Spleen (tissue), 11 donors: ENCODE measurements at regions not wholly inside any gene's neighbourhood (a gene's known extent, or its start where the extent isn't known, plus 50 kb on each side); places are given as distances from the start of the nearest gene placed in this dataset.

Source experiments
- DNase-seq: peaks from one replicate; pipeline ENCODE4 v3.0.0-alpha.2; 2020
- H3K27ac ChIP-seq, 8 donors: fragments of 200-600 bp; sonication (generic) in 7 of 8; 1 replicate in 4 of 8; 2 replicates in 4 of 8; pipeline versions ENCODE4 v1.5.0 to v1.8.0; 2016 to 2021; ENCODE audit warnings: inconsistent platforms in 4 of 8, mild to moderate bottlenecking in 4 of 8, moderate library complexity in 1 of 8
- H3K27me3 ChIP-seq, 7 donors: fragments of 200-600 bp; sonication (generic) in 6 of 7; replicated peaks in 1 of 7; 1 replicate in 4 of 7; 2 replicates in 3 of 7; pipeline versions ENCODE4 v1.5.0 to v1.8.0; 2016 to 2021; ENCODE audit warnings: inconsistent platforms in 3 of 7, mild to moderate bottlenecking in 1 of 7
- H3K36me3 ChIP-seq, 6 donors: fragments of 200-600 bp; sonication (generic) in 5 of 6; 1 replicate in 4 of 6; 2 replicates in 2 of 6; pipeline versions ENCODE4 v1.5.0 to v1.8.0; 2016 to 2021; ENCODE audit warnings: inconsistent platforms in 2 of 6
- H3K4me1 ChIP-seq, 6 donors: fragments of 200-600 bp; sonication (generic) in 5 of 6; 1 replicate in 3 of 6; 2 replicates in 3 of 6; pipeline versions ENCODE4 v1.5.0 to v1.8.0; 2016 to 2021; ENCODE audit warnings: inconsistent platforms in 3 of 6
- H3K4me3 ChIP-seq, 8 donors: fragments of 200-600 bp; sonication (generic) in 7 of 8; 1 replicate in 4 of 8; 2 replicates in 4 of 8; pipeline versions ENCODE4 v1.5.0 to v1.8.0; 2016 to 2021; ENCODE audit warnings: inconsistent platforms in 4 of 8, mild to moderate bottlenecking in 4 of 8, moderate library complexity in 2 of 8
- H3K9me3 ChIP-seq, 8 donors: fragments of 200-600 bp; sonication (generic) in 7 of 8; 1 replicate in 4 of 8; 2 replicates in 4 of 8; pipeline versions ENCODE4 v1.5.0 to v1.8.0; 2016 to 2021; ENCODE audit warnings: inconsistent platforms in 4 of 8
- POLR2A ChIP-seq, 3 donors: fragments of 450-650 bp; IDR thresholded peaks; one replicate each; pipeline ENCODE4 v1.5.1; 2017; ENCODE audit warnings: antibody characterized with exemption in 3 of 3, mild to moderate bottlenecking in 1 of 3
- POLR2AphosphoS5 ChIP-seq, 3 donors: sonication (generic); formaldehyde crosslinking; IDR thresholded peaks; one replicate each; pipeline ENCODE4 v1.5.1; 2017; ENCODE audit warnings: antibody characterized with exemption in 3 of 3
- WGBS, 5 donors: extraction: QIAGEN DNeasy Blood & Tissue Kit in 3 of 5; methylation state at CpG; one replicate each; pipeline versions ENCODE4 v1.1.5 to v1.1.7; 2013 to 2018; 5-methylcytosine and 5-hydroxymethylcytosine counted together
- intact Hi-C: fragments of 100-400 bp; cut with DNase I; formaldehyde crosslinking; loops from one replicate; pipeline ENCODE4 v1.15.0; 2023; ENCODE audit warnings: low total_unique reads
- TF ChIP-seq, protein P1 (sequence below), 11 experiments: fragments of 200-600 bp in 7 of 11; fragments of 450-650 bp in 4 of 11; sonication (generic) in 4 of 11; IDR thresholded peaks in 8 of 11; conservative IDR thresholded peaks in 3 of 11; 1 replicate in 7 of 11; 2 replicates in 4 of 11; pipeline versions ENCODE4 v1.4.0 to v1.8.0; 2016 to 2021; ENCODE audit warnings: antibody characterized with exemption in 11 of 11, inconsistent platforms in 4 of 11, mild to moderate bottlenecking in 1 of 11
- donor health status: healthy with polysubstance abuse.
- donor health status: DM: no; HTN: no; CAD: no; lungs with moderate emphysema.
- donor health status: DM: no; HTN: no; CAD: no.
- donor health status: Bipolar disorder and iron deficiency.
- donor health status: healthy.
- donor health status: DM: no; HTN: no; CAD: no.
- donor health status: DM: yes; HTN: yes; CAD: no.

DNA sequence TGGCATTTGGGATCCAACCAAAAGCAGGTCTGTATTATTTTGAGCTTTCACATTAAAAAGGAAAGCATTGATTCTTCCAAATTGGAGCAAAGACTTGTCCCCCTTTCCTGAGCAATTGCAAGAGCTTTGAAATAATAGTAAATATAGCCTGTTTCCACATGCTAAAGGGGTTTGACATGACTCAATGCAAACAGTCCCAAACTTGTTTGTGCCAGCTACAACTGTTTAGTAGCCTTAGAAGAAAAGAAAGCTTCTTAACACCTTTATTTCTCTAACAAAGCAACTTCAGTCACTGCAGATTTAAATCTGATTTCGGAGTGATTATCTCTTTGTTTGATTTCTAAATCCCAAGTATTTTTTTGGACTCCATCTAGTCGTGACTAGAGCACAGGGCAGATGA is 180.2 kb downstream of the SEMA6D start:
- H3K27me3 ChIP-seq, result no peaks in the 10 kb centered on the region
- no peak for TF ChIP-seq POLR2AphosphoS5 (IDR thresholded peaks at IDR 0.05)
- TF ChIP-seq, protein P1, sequence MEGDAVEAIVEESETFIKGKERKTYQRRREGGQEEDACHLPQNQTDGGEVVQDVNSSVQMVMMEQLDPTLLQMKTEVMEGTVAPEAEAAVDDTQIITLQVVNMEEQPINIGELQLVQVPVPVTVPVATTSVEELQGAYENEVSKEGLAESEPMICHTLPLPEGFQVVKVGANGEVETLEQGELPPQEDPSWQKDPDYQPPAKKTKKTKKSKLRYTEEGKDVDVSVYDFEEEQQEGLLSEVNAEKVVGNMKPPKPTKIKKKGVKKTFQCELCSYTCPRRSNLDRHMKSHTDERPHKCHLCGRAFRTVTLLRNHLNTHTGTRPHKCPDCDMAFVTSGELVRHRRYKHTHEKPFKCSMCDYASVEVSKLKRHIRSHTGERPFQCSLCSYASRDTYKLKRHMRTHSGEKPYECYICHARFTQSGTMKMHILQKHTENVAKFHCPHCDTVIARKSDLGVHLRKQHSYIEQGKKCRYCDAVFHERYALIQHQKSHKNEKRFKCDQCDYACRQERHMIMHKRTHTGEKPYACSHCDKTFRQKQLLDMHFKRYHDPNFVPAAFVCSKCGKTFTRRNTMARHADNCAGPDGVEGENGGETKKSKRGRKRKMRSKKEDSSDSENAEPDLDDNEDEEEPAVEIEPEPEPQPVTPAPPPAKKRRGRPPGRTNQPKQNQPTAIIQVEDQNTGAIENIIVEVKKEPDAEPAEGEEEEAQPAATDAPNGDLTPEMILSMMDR (IDR thresholded peaks at IDR 0.05 in 8 of 11, conservative IDR thresholded peaks at IDR 0.05 in 3 of 11), result no peak
- TF ChIP-seq POLR2A (IDR thresholded peaks at IDR 0.05), result no peak
- no peak for DNase-seq
- intact Hi-C loops, result no loop called here
- H3K9me3 ChIP-seq, result peaks cover 0 to 11% (median 5%) of the 10 kb centered on the region in 8 donors
- H3K27ac ChIP-seq, result no peak overlapping the region
- no peaks in the 10 kb centered on the region for H3K36me3 ChIP-seq
- H3K4me3 ChIP-seq, result no peak overlapping the region
- 64 to 83% (median 69%) methylated on average over 2 of the region's 2 CpGs for WGBS, 5 donors
- H3K4me1 ChIP-seq, result no peaks in the 10 kb centered on the region

DNA sequence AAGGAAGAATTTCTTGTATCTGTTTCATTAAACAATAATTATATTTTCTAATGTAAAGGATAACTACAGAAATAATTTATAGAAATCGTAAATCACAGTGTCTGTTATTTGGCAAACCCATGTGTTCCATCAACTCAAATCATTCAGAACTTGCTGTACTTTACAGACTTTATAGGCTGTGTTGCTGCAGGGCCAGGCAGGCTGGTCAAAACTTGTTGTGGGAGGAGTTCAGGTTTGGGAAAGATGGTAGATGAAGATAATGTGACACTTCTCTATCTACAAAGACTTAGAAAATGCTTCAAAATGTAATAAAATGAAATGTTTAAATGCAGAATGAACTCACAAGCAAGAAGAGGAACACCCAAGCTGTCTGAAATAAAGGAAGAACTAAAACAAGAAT is 183.4 kb downstream of the SEMA6D start:
- Histone ChIP-seq H3K27ac (no peak overlapping the region), H3K36me3 (no peaks in the 10 kb centered on the region), H3K9me3 (peaks cover 4 to 40% (median 31%) of the 10 kb centered on the region in 8 donors), H3K4me3 (no peak overlapping the region), H3K27me3 (no peaks in the 10 kb centered on the region), H3K4me1 (no peaks in the 10 kb centered on the region)
- intact Hi-C loops, result no loop called here
- WGBS, 5 donors, result 73 to 92% (median 78%) methylated on average over 1 of the region's 1 CpG
- no peak for DNase-seq
- TF ChIP-seq POLR2AphosphoS5 (IDR thresholded peaks at IDR 0.05), result no peak
- TF ChIP-seq, protein P1 (IDR thresholded peaks at IDR 0.05 in 8 of 11, conservative IDR thresholded peaks at IDR 0.05 in 3 of 11), result no peak
- no peak for TF ChIP-seq POLR2A (IDR thresholded peaks at IDR 0.05)

DNA sequence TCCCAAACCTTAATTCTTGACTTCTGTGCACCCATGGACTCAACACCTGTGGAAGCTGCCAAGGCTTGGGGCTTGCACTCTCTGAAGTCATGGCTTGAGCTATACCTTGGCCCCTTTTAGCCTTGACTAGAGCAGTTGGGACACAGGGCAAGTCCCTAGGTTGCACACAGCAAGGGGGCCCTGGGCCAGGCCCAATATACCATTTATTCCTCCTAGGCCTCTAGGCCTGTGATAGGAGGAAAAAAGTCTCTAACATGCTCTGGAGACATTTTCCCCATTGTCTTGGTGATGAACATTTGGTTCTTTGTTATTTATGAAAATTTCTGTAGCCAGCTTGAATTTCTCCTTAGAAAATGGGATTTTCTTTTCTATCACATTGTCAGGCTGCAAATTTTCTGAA is 186.1 kb downstream of the SEMA6D start:
- Histone ChIP-seq H3K4me1 (no peaks in the 10 kb centered on the region), H3K36me3 (no peaks in the 10 kb centered on the region), H3K27ac (no peak overlapping the region), H3K4me3 (no peak overlapping the region), H3K27me3 (no peaks in the 10 kb centered on the region), H3K9me3 (peaks cover 4 to 40% (median 31%) of the 10 kb centered on the region in 8 donors)
- intact Hi-C loops, result no loop called here
- TF ChIP-seq POLR2A (IDR thresholded peaks at IDR 0.05), result no peak
- no peak for DNase-seq

DNA sequence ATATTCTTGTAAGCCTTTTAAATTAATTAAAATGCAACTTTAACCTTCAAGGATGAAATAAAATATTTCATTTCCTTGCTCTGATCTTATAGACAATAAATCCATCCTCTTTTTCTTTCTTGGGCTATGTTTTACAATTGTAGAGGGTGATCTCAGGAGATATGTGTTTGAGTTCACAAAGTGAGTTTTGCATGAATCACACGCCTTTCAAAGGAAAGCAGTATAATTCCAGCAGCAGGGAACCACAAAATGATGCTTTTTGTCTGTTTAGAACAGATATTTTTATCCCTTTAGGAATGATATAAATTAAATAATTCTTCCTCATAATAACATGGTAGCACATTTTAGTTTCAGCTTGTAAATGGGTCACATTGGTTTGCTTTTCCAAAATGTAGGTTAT is 191.2 kb downstream of the SEMA6D start:
- H3K9me3 ChIP-seq, result peaks cover 0 to 19% (median 16%) of the 10 kb centered on the region in 8 donors
- TF ChIP-seq POLR2AphosphoS5 (IDR thresholded peaks at IDR 0.05) (no peak), POLR2A (IDR thresholded peaks at IDR 0.05) (no peak)
- TF ChIP-seq, protein P1 (IDR thresholded peaks at IDR 0.05 in 8 of 11, conservative IDR thresholded peaks at IDR 0.05 in 3 of 11), result no peak
- H3K4me1 ChIP-seq, result no peaks in the 10 kb centered on the region
- H3K36me3 ChIP-seq, result no peaks in the 10 kb centered on the region
- intact Hi-C loops, result no loop called here
- H3K27ac ChIP-seq, result no peak overlapping the region
- H3K4me3 ChIP-seq, result no peak overlapping the region
- WGBS, 5 donors, result 67 to 96% (median 80%) methylated on average over 1 of the region's 1 CpG
- DNase-seq, result no peak
- H3K27me3 ChIP-seq, result no peaks in the 10 kb centered on the region
